ENCODE measurements at regions not wholly inside any gene's neighbourhood (a gene's known extent, or its start where the extent isn't known, plus 50 kb on each side); places are given as distances from the start of the nearest gene placed in this dataset.
"Not testable (repeated sequence)": the region's sequence is repeated elsewhere in the genome, so short reads cannot be mapped to it uniquely, and the experiment has no call there.

GRCh38 chr7:16318989-16319915 is 102.1 kb downstream of the CRPPA start:
- peak; percentile 35 for DNase-seq

DNA sequence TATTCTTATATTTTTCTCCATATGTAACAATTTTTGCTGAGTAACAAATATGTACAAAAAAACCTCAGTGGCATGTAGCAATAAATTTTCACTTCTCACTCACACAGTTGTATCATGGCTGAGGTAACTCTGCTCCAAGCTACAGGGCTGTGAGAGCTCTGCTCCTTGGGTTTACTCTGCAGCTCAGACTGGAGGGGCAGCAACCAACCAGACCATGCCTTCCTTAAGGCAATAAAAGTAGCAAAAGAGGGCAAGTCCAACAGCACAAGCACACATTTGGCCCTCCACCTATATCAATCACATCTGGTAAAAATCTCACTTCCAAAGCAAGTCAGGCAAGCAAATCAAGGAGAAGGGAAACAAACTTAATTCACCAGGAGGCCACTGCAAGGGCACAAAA is 102.9 kb downstream of the CRPPA start:
- DNase-seq = no peak

GRCh38 chr7:16317406-16317805 is 103.9 kb downstream of the CRPPA start:
- no peak for DNase-seq

- no peak for DNase-seq
Observed at GRCh38 chr7:16315280-16315679, 106.1 kb downstream of the CRPPA start.

DNA sequence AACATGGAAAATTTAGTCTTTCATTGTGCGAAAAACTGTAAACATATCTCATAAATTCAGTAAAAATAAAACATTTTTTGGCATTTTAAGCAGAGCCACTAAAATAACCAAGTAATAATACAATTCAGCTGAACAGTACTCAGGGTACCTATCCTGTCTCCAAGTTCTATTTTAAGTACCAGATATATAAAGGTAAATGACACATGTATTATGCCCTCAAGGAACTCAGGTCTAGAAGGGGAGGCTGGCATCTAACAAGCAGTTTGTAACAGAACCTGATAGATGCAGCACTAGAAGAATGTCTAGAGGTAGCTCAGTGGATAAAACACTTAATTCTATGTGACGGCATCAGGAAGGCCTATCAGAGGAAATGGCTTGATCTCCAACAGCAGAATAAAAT is 112.2 kb downstream of the CRPPA start:
- DNase-seq = no peak

DNA sequence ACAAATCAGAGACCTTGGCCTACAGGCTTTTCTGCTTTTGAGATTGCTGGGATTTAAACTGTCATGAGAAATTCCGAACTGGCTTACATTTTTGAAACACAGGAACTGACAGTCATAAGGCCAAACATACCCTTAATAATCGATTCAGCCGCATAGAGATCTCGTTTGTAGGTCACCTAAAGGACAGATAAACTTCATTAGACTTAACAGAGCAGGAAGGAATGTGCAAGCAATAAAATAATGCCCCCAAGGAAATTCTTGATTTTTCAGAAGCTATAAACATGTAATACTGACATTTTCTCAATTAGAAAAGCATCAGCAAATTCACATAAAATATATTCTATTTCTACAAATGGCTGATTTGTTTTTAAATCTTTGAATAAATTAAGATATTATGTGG is 120.0 kb downstream of the CRPPA start:
- no peak for DNase-seq

- no peak for DNase-seq
Observed at GRCh38 chr7:16300361-16300895, 120.9 kb downstream of the CRPPA start.

- DNase-seq = no peak
Observed at GRCh38 chr7:16299853-16300252, 121.5 kb downstream of the CRPPA start.

- no peak for DNase-seq
Observed at GRCh38 chr7:16298221-16298620, 123.1 kb downstream of the CRPPA start.

- no peak for DNase-seq
Observed at GRCh38 chr7:16295558-16295957, 125.8 kb downstream of the CRPPA start.

GRCh38 chr7:16293669-16294425 is 127.5 kb downstream of the CRPPA start:
- no peak for DNase-seq

- no peak for DNase-seq
Observed at GRCh38 chr7:16284581-16284980, 136.8 kb downstream of the CRPPA start.

DNA sequence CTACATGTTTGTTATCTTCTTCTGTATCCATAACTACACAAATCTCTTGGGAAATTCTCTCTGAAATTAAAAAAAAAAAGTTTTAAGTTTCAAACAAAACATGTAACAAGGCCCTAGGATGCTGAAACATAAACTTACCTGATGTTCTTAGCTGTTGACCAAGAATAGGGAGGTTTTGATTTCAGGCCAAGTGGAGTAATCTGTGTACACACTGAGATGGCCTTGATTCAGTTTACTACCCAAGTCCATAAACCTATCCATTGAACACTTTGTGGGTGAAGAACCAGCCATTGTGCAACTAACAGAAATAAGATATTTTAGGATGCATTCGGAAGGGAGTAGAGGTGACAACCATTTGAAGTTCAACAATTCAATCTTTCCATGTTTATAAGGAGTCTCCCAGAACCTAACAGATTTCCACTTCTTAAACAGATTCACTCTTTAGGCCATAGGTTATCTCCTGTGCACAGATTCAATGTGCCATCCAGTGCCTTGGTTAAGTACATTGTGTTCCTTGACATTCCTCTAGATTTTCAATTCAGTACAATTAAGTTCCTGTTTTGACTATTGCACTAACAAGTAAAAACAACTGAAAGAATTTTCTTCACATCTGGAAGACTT is 143.1 kb downstream of the CRPPA start:
- no peak for DNase-seq

DNA sequence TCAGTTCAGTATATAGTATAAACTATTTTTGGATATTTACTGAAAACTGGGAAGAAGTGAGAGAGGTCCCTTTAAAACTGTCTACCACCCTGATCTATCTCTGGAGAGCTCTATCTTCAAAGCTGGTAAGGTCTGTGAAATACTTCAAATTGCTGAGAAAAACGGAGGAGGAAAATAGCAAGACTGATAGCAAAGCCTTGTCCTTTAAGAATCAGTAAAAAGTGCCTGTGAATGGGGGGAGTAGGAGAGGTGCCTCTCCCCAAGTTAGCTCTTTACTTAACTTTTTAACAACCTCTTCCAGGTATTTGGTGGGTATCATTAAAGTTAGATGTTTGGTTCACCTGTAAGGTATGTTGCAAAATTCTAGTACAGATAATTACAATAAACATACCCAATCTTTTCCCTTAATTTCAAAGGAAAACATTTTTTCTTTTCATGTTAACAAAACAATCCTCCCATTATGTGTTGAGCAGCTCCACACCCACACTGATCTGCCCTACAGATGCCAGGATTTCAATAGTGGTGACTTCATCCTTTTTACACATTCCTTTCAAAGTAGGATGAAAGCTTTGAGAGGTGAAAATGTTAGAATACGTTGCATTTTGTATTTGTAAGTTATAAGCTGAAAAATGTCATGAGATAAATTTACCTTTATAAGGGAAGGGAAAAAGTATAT is 149.2 kb downstream of the CRPPA start:
- no peak for DNase-seq

DNA sequence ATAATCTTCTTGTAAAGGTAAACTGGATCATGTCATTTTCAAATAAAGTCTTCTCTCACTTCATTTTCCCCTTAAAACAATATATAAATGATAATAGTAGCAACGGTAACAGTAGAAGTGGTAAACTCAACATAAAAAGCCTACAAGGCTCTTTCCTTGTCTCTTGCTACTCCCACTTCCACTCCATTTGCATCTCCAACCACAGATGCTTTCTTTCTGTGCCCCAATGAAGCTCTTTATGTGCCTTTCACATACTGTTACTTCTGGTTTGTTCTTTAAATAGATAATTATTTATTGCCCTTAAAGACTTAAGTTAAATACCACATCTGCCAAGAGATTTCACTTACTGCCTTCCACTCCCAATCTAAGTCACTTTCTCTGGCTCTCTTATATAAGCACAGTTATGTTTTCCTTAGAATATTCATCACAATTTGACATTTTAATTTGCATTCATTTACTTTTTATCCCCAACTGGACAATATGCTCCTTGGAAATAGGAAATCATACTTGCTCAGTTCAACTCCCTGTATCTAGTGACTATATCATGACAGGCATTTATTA is 149.9 kb downstream of the CRPPA start:
- DNase-seq = no peak

GRCh38 chr7:16270844-16271243 is 150.5 kb downstream of the CRPPA start:
- DNase-seq = no peak

DNA sequence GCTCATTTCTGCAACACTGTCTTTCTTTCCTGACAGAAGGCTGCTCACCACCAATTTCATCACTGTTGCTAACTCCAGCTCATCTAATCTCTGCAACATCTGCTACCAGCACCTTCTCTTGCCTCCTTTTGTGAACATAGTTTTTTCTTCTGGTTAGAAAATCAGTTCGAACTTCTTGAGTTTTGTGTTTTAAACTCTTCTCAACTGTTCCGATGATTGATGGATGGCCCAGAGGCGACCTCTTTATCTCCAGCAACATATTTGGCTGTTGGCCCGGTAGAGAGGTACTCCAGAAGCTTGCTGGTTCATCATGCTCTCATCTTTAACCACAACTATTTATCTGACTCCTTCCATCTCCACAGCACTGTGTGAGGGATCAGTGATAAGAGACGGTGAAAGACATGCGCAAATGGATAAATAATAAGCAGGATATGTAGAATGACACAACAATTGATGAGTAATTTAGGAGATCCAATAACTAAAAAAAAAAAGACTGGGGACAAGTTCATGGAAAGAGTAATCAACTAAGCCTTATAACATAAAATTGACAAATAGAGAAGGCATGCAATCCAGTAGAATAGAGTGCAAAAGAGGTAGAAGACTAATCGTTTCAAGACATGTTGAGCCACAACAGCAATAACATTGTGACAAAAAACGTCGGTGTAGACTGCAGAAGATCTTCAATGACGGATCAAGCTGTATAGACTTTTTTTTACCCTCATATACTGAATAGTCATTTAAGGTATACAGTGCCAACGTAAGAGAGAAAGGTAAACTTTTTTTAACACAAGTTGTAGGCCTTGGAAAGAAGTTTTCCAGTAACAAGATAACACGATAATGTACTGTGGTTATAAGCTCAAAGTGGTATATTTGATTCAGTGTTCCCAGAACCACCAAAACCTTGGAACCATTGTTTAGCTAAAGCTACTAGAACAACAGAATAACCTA is 152.2 kb downstream of the CRPPA start:
- no peak for DNase-seq

DNA sequence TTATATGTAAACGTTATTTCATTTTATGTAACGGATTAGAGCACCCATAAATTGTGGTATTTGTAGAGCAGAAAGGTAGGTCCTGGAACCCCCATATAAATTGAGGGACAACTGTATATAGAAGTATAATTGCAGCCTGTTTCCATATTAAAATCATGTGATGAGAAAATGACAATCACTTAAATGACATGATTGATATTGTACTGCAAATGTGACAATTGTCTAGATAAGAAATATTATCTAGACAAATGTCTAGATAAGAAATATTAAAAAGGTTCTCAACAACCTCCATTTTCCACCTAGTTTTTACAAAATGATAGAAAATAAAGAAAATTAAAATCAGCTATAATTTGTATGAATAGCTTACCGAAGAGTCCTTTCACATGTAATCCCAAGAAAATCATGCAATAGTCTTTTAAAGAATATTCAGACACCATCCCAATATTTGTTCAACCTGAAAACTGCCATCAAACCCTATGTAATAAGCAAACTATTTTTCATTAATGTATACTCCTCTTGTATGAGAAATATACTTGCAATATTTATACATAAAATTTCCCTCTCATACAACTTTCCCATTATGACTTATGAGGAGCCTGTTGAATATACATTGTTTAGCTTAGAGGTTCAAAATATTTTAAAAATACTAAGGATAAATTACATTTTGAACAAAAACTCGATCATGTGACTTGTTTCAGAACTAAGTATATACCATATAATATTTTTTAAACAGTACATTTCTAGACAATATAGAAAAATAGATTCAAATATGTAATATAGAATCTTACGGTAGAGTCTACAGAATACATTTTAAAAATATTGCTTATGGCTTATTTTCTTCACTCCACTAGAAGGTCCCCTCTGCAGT is 153.2 kb downstream of the CRPPA start:
- no peak for DNase-seq

GRCh38 chr7:16266877-16267276 is 154.5 kb downstream of the CRPPA start:
- DNase-seq = no peak

DNA sequence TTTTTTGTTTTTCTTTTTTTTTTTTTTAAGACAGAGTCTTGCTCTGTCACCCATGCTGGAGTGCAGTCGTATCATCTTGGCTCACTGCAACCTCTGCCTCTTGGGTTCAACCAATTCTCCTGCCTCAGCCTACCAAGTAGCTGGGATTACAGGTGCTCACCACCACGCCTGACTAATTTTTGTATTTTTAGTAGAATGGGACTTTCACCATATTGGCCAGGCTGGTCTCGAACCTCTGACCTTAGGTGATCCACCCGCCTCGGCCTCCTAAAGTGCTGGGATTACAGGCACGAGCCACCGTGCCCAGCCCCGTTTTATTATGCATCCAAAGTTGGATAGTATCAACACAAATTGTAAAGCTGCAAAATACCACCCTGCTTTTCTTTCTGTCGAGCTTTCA is 154.9 kb downstream of the CRPPA start:
- DNase-seq = not testable (repeated sequence)
